ENCODE measurements at regions not wholly inside any gene's neighbourhood (a gene's known extent, or its start where the extent isn't known, plus 50 kb on each side); places are given as distances from the start of the nearest gene placed in this dataset.

- TF ChIP-seq CTCF (IDR thresholded peaks at IDR 0.05): no peak
- no peak for TF ChIP-seq SP1 (CRISPR knock-in tag; conservative IDR thresholded peaks at IDR 0.05)
- no peak for TF ChIP-seq HMGA2 (CRISPR knock-in tag; IDR thresholded peaks at IDR 0.05)
- no peak for TF ChIP-seq TEAD4 (CRISPR knock-in tag; IDR thresholded peaks at IDR 0.05)
- TF ChIP-seq USF1 (CRISPR knock-in tag; IDR thresholded peaks at IDR 0.05): no peak
- no peak for TF ChIP-seq ZNF138 (CRISPR knock-in tag; conservative IDR thresholded peaks at IDR 0.05)
- TF ChIP-seq JUN (CRISPR knock-in tag; IDR thresholded peaks at IDR 0.05): no peak
- no peak for TF ChIP-seq MAX (CRISPR knock-in tag; IDR thresholded peaks at IDR 0.05)
- TF ChIP-seq TCF7 (CRISPR knock-in tag; IDR thresholded peaks at IDR 0.05; ENCODE audit: low read depth): no peak
- TF ChIP-seq ZNF425 (CRISPR knock-in tag; conservative IDR thresholded peaks at IDR 0.05): no peak
- no peak for TF ChIP-seq ZNF121 (CRISPR knock-in tag; IDR thresholded peaks at IDR 0.05)
Measured at GRCh38 chr12:38144601-38145436, 171.8 kb upstream of the ALG10B start.

Measured in WTC11 (cell line).